Neural cell (in vitro differentiated cells): ENCODE measurements at regions not wholly inside any gene's neighbourhood (a gene's known extent, or its start where the extent isn't known, plus 50 kb on each side); places are given as distances from the start of the nearest gene placed in this dataset.

Source experiments
- H2AFZ ChIP-seq: fragments of 200-600, 300-800 bp; sonication (generic), shearing (Covaris generic); 2 replicates; pipeline ENCODE4 v1.6.0; 2014; ENCODE audit warnings: low read depth, mild to moderate bottlenecking, antibody characterized with exemption, low read length, moderate library complexity
- H3F3A ChIP-seq: fragments of 200-600 bp; shearing (Covaris generic); 2 replicates; pipeline ENCODE4 v1.6.1; 2016; ENCODE audit warnings: mild to moderate bottlenecking, moderate library complexity, mixed read lengths, antibody characterized with exemption, low read length; ENCODE audit not compliant: insufficient read depth, poor library complexity, severe bottlenecking
- H3K27ac ChIP-seq: fragments of 200-600, 300-800 bp; sonication (generic), shearing (Covaris generic); 2 replicates; pipeline ENCODE4 v1.5.1; 2014; ENCODE audit warnings: mild to moderate bottlenecking, low read length, moderate library complexity
- H3K27me3 ChIP-seq: fragments of 300-800, 200-600 bp; sonication (generic), shearing (Covaris generic); 2 replicates; pipeline ENCODE4 v1.6.0; 2014; ENCODE audit warnings: mild to moderate bottlenecking, low read depth, low read length, moderate library complexity; ENCODE audit not compliant: insufficient read depth
- H3K36me3 ChIP-seq: fragments of 300-800, 200-600 bp; sonication (generic), shearing (Covaris generic); 2 replicates; pipeline ENCODE4 v1.5.1; 2014; ENCODE audit warnings: mild to moderate bottlenecking, antibody characterized with exemption, low read length, moderate library complexity; ENCODE audit not compliant: insufficient read depth
- H3K4me2 ChIP-seq: fragments of 300-800, 200-600 bp; sonication (generic), shearing (Covaris generic); 2 replicates; pipeline ENCODE4 v1.6.0; 2014; ENCODE audit warnings: mild to moderate bottlenecking, low read length
- H3K4me3 ChIP-seq: fragments of 300-800, 200-600 bp; sonication (generic), shearing (Covaris generic); 2 replicates; pipeline ENCODE4 v1.5.1; 2014; ENCODE audit warnings: mild to moderate bottlenecking, low read length, moderate library complexity
- H3K79me2 ChIP-seq: fragments of 200-600 bp; shearing (Covaris generic); replicated peaks from 2 replicates; pipeline ENCODE4 v1.6.0; 2014; ENCODE audit warnings: mild to moderate bottlenecking, low read length, moderate library complexity; ENCODE audit not compliant: insufficient read depth
- H3K9ac ChIP-seq: fragments of 300-800, 200-600 bp; sonication (generic), shearing (Covaris generic); 2 replicates; pipeline ENCODE4 v1.6.1; 2016; ENCODE audit warnings: mild to moderate bottlenecking, low read length, mixed read lengths
- H3K9me2 ChIP-seq: fragments of 200-600 bp; shearing (Covaris generic); 2 replicates; pipeline ENCODE4 v1.6.1; 2016; ENCODE audit warnings: mild to moderate bottlenecking, low read length, mixed read lengths; ENCODE audit not compliant: insufficient read depth
- H3K9me3 ChIP-seq: fragments of 200-600, 300-800 bp; sonication (generic), shearing (Covaris generic); 2 replicates; pipeline ENCODE4 v1.6.1; 2016; ENCODE audit warnings: mild to moderate bottlenecking, mixed run types, low read length, moderate library complexity, mixed read lengths
- H4K20me1 ChIP-seq: fragments of 200-600 bp; shearing (Covaris generic); 2 replicates; pipeline ENCODE4 v1.6.1; 2016; ENCODE audit warnings: mild to moderate bottlenecking, mixed run types; ENCODE audit not compliant: insufficient read depth
- CTCF ChIP-seq: fragments of 450-650 bp; IDR thresholded peaks from 2 replicates; pipeline ENCODE4 v1.5.1; 2014; ENCODE audit warnings: antibody characterized with exemption, mild to moderate bottlenecking, moderate library complexity; ENCODE audit not compliant: poor library complexity, severe bottlenecking
- EP300 ChIP-seq: fragments of 450-650 bp; conservative IDR thresholded peaks from 2 replicates; pipeline ENCODE4 v1.6.1; 2014; ENCODE audit warnings: antibody characterized with exemption, mild to moderate bottlenecking, moderate library complexity; ENCODE audit not compliant: poor library complexity, severe bottlenecking
- EZH2 ChIP-seq: fragments of 200-600, 300-800 bp; shearing (Covaris generic), sonication (generic); IDR thresholded peaks from 2 replicates; pipeline ENCODE4 v1.6.1; 2014; ENCODE audit warnings: antibody characterized with exemption, low read length, borderline replicate concordance, mild to moderate bottlenecking; ENCODE audit not compliant: insufficient read depth, poor library complexity, severe bottlenecking
- MXI1 ChIP-seq: fragments of 450-650 bp; conservative IDR thresholded peaks from 2 replicates; pipeline ENCODE4 v1.6.1; 2014; ENCODE audit warnings: antibody characterized with exemption, mild to moderate bottlenecking; ENCODE audit not compliant: poor library complexity, severe bottlenecking
- POLR2AphosphoS5 ChIP-seq: IDR thresholded peaks from 2 replicates; pipeline ENCODE4 v1.6.1; 2012
- RAD21 ChIP-seq: fragments of 450-650 bp; conservative IDR thresholded peaks from 2 replicates; pipeline ENCODE4 v1.6.1; 2014; ENCODE audit warnings: antibody characterized with exemption, mild to moderate bottlenecking, moderate library complexity
- REST ChIP-seq: IDR thresholded peaks from 2 replicates; pipeline ENCODE4 v1.6.1; 2012; ENCODE audit warnings: borderline replicate concordance
- SMC3 ChIP-seq: fragments of 450-650 bp; conservative IDR thresholded peaks from 2 replicates; pipeline ENCODE4 v1.6.1; 2014; ENCODE audit warnings: antibody characterized with exemption, mild to moderate bottlenecking, moderate library complexity; ENCODE audit not compliant: poor library complexity
- TAF1 ChIP-seq: IDR thresholded peaks from 2 replicates; pipeline ENCODE4 v1.6.1; 2012; ENCODE audit warnings: low read depth

GRCh38 chr4:32436816-32437215, 1716.6 kb downstream of the PCDH7 start:
- no peak overlapping the region for H3K4me2 ChIP-seq
- H3K27ac ChIP-seq, result no peak overlapping the region
- H3K36me3 ChIP-seq, result no peaks in the 10 kb centered on the region
- H3K9me2 ChIP-seq, result no peaks in the 10 kb centered on the region
- no peak overlapping the region for H2AFZ ChIP-seq
- H3F3A ChIP-seq, result peaks cover 6% of the 10 kb centered on the region
- no peak overlapping the region for H3K4me3 ChIP-seq
- no peaks in the 10 kb centered on the region for H3K9me3 ChIP-seq
- no peak for TF ChIP-seq SMC3
- TF ChIP-seq REST, result no peak
- H3K27me3 ChIP-seq, result no peaks in the 10 kb centered on the region
- H3K9ac ChIP-seq, result no peak overlapping the region
- H4K20me1 ChIP-seq, result no peaks in the 10 kb centered on the region
- H3K79me2 ChIP-seq, result no peaks in the 10 kb centered on the region

GRCh38 chr4:32440391-32440790, 1720.2 kb downstream of the PCDH7 start:
- TF ChIP-seq CTCF (no peak), TAF1 (no peak), SMC3 (no peak), EP300 (no peak), MXI1 (no peak), REST (no peak), POLR2AphosphoS5 (no peak), EZH2 (no peak), RAD21 (no peak)
- Histone ChIP-seq H3K9ac (no peak overlapping the region), H3K79me2 (no peaks in the 10 kb centered on the region), H2AFZ (no peak overlapping the region), H3K9me3 (no peaks in the 10 kb centered on the region), H3K36me3 (no peaks in the 10 kb centered on the region), H3F3A (peaks cover 6% of the 10 kb centered on the region), H3K4me3 (no peak overlapping the region), H3K4me2 (no peak overlapping the region), H4K20me1 (no peaks in the 10 kb centered on the region), H3K27ac (no peak overlapping the region), H3K27me3 (no peaks in the 10 kb centered on the region), H3K9me2 (no peaks in the 10 kb centered on the region)
